ENCODE measurements at regions not wholly inside any gene's neighbourhood (a gene's known extent, or its start where the extent isn't known, plus 50 kb on each side); places are given as distances from the start of the nearest gene placed in this dataset.
"Not testable (repeated sequence)": the region's sequence is repeated elsewhere in the genome, so short reads cannot be mapped to it uniquely, and the experiment has no call there.

- intact Hi-C loops (cut with micrococcal nuclease; ENCODE audit: unreplicated experiment); H3K4me1 Mint-ChIP-seq (ENCODE audit: low read depth, unreplicated experiment); H3K27ac Mint-ChIP-seq (ENCODE audit: unreplicated experiment); H3K27me3 Mint-ChIP-seq (ENCODE audit: unreplicated experiment); H3K4me3 Mint-ChIP-seq (ENCODE audit: low read depth, unreplicated experiment); H3K9me3 Mint-ChIP-seq (ENCODE audit: low read depth, unreplicated experiment); CTCF ChIA-PET; H3K36me3 Mint-ChIP-seq (ENCODE audit: insufficient read depth, unreplicated experiment); DNase-seq; BruUV-seq (replicated peaks): not testable (repeated sequence)
Measured at GRCh38 chr3:20615982-20616381, 430.0 kb upstream of the SGO1 start.

DNA sequence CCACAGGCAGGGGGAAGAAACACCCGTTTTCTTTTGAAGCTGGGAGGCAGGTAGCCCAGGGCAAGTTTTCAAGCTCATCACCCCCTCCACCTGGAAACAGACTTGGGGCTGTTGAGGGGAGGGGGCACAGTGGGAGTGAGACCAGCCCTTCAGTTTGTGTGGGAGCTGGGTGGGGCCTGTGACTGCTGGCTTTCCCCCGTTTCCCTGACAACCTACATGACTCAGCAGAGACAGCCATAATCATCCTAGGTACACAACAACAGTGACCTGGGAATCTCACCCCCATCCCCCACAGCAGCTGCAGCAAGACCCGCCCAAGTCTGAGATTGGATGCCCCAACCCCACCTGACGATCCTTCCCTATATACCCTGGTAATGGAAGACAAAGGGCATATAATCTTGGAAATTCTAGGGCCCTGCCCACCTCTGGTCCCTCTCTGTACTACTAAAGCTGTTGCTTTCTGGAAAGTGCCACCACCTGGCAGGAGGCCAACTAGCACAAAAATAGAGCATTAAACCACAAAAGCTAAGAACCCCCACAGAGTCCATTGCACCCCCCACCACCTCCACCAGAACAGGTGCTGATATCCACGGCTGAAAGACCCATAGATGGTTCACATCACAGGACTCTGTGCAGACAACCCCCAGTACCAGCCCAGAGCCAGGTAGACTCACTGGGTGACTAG is 422.2 kb upstream of the SGO1 start:
- Mint-ChIP-seq H3K4me3 (ENCODE audit: low read depth, unreplicated experiment) (no peak overlapping the region), H3K36me3 (ENCODE audit: insufficient read depth, unreplicated experiment) (no peaks in the 10 kb centered on the region), H3K27ac (ENCODE audit: unreplicated experiment) (no peak overlapping the region), H3K9me3 (ENCODE audit: low read depth, unreplicated experiment) (no peaks in the 10 kb centered on the region), H3K4me1 (ENCODE audit: low read depth, unreplicated experiment) (no peaks in the 10 kb centered on the region), H3K27me3 (ENCODE audit: unreplicated experiment) (no peaks in the 10 kb centered on the region)
- CTCF ChIA-PET: no interaction called here
- TF ChIP-seq, protein P1, sequence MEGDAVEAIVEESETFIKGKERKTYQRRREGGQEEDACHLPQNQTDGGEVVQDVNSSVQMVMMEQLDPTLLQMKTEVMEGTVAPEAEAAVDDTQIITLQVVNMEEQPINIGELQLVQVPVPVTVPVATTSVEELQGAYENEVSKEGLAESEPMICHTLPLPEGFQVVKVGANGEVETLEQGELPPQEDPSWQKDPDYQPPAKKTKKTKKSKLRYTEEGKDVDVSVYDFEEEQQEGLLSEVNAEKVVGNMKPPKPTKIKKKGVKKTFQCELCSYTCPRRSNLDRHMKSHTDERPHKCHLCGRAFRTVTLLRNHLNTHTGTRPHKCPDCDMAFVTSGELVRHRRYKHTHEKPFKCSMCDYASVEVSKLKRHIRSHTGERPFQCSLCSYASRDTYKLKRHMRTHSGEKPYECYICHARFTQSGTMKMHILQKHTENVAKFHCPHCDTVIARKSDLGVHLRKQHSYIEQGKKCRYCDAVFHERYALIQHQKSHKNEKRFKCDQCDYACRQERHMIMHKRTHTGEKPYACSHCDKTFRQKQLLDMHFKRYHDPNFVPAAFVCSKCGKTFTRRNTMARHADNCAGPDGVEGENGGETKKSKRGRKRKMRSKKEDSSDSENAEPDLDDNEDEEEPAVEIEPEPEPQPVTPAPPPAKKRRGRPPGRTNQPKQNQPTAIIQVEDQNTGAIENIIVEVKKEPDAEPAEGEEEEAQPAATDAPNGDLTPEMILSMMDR (IDR thresholded peaks at IDR 0.05; ENCODE audit: unreplicated experiment): no peak
- peak; percentile 6 for DNase-seq
- no TSS peak for BruUV-seq (replicated peaks)
- intact Hi-C loops (cut with micrococcal nuclease; ENCODE audit: unreplicated experiment): no loop called here

- TF ChIP-seq, protein P1 (IDR thresholded peaks at IDR 0.05; ENCODE audit: unreplicated experiment): no peak
- no peak for DNase-seq
- BruUV-seq (replicated peaks): no TSS peak
- Mint-ChIP-seq H3K36me3 (ENCODE audit: insufficient read depth, unreplicated experiment) (no peaks in the 10 kb centered on the region), H3K27ac (ENCODE audit: unreplicated experiment) (no peak overlapping the region), H3K27me3 (ENCODE audit: unreplicated experiment) (no peaks in the 10 kb centered on the region), H3K4me1 (ENCODE audit: low read depth, unreplicated experiment) (no peaks in the 10 kb centered on the region), H3K9me3 (ENCODE audit: low read depth, unreplicated experiment) (peaks cover 4% of the 10 kb centered on the region), H3K4me3 (ENCODE audit: low read depth, unreplicated experiment) (no peak overlapping the region)
- intact Hi-C loops (cut with micrococcal nuclease; ENCODE audit: unreplicated experiment): no loop called here
- CTCF ChIA-PET: no interaction called here
Measured at GRCh38 chr3:20604659-20605058, 418.7 kb upstream of the SGO1 start.

DNA sequence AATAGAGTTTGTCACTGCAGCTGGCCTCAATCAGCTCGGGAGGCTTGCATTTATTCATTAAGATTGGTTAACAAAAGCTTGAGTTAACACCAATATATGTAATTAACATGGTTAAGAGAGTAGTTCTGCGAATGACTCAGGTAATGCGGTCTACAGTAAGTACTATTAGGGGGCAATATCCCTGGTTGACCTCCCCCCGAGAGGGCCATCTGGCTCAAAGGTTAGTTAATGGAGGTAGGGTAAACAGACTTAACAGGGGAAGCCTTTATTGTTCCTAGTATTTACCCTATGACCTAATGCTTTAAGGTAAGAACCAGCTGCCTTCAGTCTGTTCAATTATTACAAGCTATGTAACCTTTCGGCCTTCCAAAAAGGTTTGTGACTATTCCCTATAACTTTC is 403.3 kb upstream of the SGO1 start:
- H3K4me3 Mint-ChIP-seq (ENCODE audit: low read depth, unreplicated experiment): no peak overlapping the region
- TF ChIP-seq, protein P1 (IDR thresholded peaks at IDR 0.05; ENCODE audit: unreplicated experiment): no peak
- CTCF ChIA-PET: no interaction called here
- no peaks in the 10 kb centered on the region for H3K27me3 Mint-ChIP-seq (ENCODE audit: unreplicated experiment)
- H3K4me1 Mint-ChIP-seq (ENCODE audit: low read depth, unreplicated experiment): no peaks in the 10 kb centered on the region
- BruUV-seq (replicated peaks): no TSS peak
- DNase-seq: no peak
- H3K36me3 Mint-ChIP-seq (ENCODE audit: insufficient read depth, unreplicated experiment): no peaks in the 10 kb centered on the region
- intact Hi-C loops (cut with micrococcal nuclease; ENCODE audit: unreplicated experiment): no loop called here
- H3K9me3 Mint-ChIP-seq (ENCODE audit: low read depth, unreplicated experiment): no peaks in the 10 kb centered on the region
- H3K27ac Mint-ChIP-seq (ENCODE audit: unreplicated experiment): no peak overlapping the region

DNA sequence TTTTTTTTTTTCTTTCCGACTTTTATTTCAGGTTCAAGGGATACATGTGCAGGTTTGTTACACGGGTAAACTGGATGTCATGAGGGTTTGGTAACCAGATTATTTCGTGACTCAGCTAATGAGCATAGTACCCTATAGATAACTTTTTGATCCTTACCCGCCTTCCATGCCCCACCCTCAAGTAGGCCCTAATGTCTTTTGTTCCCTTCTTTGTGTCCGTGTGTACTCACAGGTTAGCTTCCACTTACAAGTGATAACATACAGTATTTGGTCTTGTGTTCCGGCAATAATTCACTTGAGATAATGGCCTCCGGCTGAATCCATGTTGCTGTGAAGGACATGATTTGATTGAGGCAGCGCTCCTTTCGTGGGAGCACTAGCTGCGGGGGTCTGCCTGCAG is 402.8 kb upstream of the SGO1 start:
- Mint-ChIP-seq H3K27me3 (ENCODE audit: unreplicated experiment) (no peaks in the 10 kb centered on the region), H3K4me1 (ENCODE audit: low read depth, unreplicated experiment) (no peaks in the 10 kb centered on the region), H3K4me3 (ENCODE audit: low read depth, unreplicated experiment) (no peak overlapping the region), H3K36me3 (ENCODE audit: insufficient read depth, unreplicated experiment) (no peaks in the 10 kb centered on the region), H3K27ac (ENCODE audit: unreplicated experiment) (no peak overlapping the region), H3K9me3 (ENCODE audit: low read depth, unreplicated experiment) (no peaks in the 10 kb centered on the region)
- TF ChIP-seq, protein P1 (IDR thresholded peaks at IDR 0.05; ENCODE audit: unreplicated experiment): no peak
- no peak for DNase-seq
- CTCF ChIA-PET: no interaction called here
- intact Hi-C loops (cut with micrococcal nuclease; ENCODE audit: unreplicated experiment): no loop called here
- BruUV-seq (replicated peaks): no TSS peak

Data from Calu3 (cell line).